MM.1S (cell line): ENCODE measurements at regions not wholly inside any gene's neighbourhood (a gene's known extent, or its start where the extent isn't known, plus 50 kb on each side); places are given as distances from the start of the nearest gene placed in this dataset.

Source experiments
- EZH2 ChIP-seq: fragments of 300-600 bp; sonication (generic); optimal IDR thresholded peaks from 2 replicates; pipeline ENCODE3; 2017; ENCODE audit warnings: low read depth, mild to moderate bottlenecking, antibody characterized with exemption, low read length, mixed read lengths
- TF ChIP-seq, protein P1 (sequence below): fragments of 300-600 bp; sonication (generic); IDR thresholded peaks from 2 replicates; pipeline ENCODE4 v1.5.1; 2016; ENCODE audit warnings: antibody characterized with exemption, low read length, mixed read lengths

- TF ChIP-seq, protein P1, sequence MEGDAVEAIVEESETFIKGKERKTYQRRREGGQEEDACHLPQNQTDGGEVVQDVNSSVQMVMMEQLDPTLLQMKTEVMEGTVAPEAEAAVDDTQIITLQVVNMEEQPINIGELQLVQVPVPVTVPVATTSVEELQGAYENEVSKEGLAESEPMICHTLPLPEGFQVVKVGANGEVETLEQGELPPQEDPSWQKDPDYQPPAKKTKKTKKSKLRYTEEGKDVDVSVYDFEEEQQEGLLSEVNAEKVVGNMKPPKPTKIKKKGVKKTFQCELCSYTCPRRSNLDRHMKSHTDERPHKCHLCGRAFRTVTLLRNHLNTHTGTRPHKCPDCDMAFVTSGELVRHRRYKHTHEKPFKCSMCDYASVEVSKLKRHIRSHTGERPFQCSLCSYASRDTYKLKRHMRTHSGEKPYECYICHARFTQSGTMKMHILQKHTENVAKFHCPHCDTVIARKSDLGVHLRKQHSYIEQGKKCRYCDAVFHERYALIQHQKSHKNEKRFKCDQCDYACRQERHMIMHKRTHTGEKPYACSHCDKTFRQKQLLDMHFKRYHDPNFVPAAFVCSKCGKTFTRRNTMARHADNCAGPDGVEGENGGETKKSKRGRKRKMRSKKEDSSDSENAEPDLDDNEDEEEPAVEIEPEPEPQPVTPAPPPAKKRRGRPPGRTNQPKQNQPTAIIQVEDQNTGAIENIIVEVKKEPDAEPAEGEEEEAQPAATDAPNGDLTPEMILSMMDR, result no peak
- no peak for TF ChIP-seq EZH2
These were observed 724.5 kb downstream of the SLITRK6 start for GRCh38 chr13:85074543-85075313.
